CD4-positive, alpha-beta T cell treated with Interleukin-4 for 4 hours (primary cell): ENCODE measurements at regions not wholly inside any gene's neighbourhood (a gene's known extent, or its start where the extent isn't known, plus 50 kb on each side); places are given as distances from the start of the nearest gene placed in this dataset.

Experiments
- DNase-seq: peaks from one replicate; pipeline ENCODE4 v3.0.0-alpha.2; 2020

- no peak for DNase-seq
These were observed 260.4 kb upstream of the TAC1 start for GRCh38 chr7:97471491-97471890.

DNA sequence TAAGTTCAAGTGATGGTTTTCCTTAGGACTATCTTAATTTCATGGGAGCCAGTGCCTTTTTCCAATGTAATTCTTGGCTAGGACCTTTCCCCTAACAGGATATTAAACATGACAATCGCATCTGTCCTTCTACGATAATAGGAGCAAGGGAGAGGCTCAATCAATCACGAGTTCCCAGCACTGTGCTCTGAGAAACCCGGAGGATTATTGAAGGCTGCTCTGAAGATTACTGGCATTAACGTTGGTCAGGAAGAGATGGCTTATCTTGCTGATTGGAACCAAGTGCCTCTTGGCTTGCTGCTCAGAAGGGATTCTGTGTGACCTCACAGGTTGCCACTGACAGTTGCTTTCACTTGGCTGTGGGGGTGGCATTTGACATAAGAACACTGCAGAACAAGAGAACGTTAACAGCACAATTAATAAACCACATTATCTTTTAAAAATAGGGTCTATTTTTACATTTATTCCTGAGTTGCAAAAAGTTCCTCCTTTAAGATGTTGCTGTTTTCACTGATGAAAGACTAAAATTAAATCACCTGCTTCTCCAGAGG is 252.1 kb upstream of the TAC1 start:
- DNase-seq = no peak

DNA sequence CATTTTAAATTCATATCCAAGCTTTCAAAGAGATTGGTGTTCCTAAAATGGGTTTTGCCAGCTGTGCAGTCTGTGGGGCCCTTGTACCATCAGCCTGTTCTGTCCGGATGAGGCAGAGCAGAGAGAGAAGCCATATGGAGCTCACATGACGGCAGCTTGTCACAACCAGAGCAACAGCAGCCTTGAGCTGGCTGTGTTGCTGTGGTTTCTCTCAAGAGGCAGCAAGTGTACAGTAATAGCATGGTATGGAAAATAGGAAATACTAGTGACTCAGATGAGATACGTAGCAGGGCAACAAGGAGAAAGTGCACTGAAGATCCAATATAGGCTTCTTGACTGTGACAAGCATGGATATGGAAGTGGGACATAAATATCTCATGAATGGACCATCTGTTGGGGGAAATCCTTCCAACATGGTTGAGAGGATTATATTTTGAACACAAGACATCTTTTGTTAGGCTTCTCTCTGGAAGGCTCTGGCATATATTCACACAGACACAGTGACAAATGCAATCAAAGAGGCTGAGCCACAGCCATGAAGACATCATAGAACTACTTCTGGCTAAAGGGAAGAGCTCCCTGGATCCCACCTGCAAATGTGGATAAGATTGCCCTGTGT is 251.0 kb upstream of the TAC1 start:
- no peak for DNase-seq

- no peak for DNase-seq
These were observed 236.4 kb upstream of the TAC1 start for GRCh38 chr7:97495487-97495886.

GRCh38 chr7:97499204-97499603 is 232.7 kb upstream of the TAC1 start:
- no peak for DNase-seq

- no peak for DNase-seq
These were observed 228.4 kb upstream of the TAC1 start for GRCh38 chr7:97503367-97504094.

DNA sequence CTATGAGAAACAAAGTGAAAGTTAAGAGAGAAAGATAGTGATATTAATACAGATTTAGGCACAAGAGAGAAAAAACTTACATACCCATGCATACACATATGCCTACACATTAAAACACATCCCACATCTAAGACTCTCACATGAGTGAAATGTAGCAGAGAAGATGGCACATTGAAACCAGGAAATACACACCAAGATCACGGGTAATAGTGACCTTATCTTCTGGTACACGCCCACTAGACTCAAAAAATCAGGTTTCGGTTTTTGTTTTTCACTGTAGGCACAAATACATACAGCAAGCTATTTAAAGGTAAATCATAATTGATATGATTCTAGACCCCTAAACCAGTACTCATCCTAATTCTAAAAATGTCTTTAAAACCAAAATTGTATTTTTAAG is 225.2 kb upstream of the TAC1 start:
- peak; percentile 18 for DNase-seq

- no peak for DNase-seq
These were observed 219.3 kb upstream of the TAC1 start for GRCh38 chr7:97512441-97513207.

- no peak for DNase-seq
These were observed 218.6 kb upstream of the TAC1 start for GRCh38 chr7:97513326-97513725.

- no peak for DNase-seq
These were observed 190.7 kb upstream of the TAC1 start for GRCh38 chr7:97541188-97541587.

DNA sequence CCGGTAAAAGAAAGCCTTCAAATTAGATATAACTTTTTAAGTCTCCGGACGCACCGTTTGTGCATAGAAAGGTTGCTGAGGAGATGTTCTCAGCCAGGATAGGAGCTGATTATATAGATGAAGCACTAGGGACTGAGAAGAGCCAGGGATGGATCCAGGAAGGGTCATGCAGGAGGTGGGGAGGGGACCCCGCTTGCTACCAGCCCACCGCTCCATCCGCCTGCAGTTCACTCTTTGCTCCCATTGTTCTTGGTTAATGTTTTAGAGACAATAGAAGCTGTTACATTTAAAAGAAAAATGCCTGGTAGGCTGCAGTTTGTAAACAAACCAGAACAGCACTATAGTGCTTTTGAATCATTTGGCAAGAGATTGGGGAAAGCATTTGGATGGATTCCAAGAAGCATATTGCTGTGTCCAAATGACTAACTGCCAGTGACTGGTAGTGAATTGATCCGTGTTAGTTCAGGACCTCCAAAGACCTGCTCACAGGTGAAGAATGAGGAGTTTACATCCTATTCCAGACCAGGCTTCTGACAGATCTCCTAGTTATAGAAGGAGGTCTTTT is 175.9 kb upstream of the TAC1 start:
- no peak for DNase-seq

DNA sequence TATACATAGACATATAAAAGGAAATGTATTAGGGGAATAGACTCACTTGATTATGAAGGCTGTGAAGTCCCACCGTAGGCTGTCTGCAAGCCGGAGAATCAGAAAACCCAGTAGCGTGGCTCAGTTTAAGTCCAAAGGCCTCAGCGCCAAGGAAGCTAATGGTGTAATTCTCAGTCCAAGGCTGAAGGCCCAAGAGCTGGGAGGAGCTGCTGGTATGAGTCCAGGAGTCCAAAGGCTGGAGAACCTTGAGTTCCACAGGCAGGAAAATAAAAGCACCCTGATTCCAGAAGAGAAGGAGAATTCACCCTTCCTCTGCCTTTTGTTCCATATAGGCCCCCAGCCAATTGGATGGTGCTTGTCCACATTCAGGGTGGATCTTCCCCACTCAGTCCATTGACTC is 166.2 kb upstream of the TAC1 start:
- no peak for DNase-seq

DNA sequence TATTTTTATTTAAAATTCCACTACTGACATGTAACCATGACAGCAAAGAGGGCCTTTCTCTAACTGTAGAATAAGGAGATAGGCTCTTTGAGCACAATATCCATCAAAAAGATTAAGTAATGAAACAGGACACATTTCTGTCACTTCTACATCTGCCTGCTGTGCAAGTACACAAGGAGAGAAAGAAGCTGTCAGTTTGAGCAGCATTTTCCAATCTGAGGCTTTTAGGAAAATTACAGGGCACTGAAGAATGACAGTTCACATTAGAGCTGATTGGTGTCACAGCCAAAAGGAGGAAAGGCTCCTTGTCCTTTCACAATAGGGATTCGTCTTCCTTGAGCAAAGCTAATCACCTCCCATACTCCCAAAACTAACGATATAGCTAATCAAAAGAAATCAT is 158.8 kb upstream of the TAC1 start:
- DNase-seq = no peak

DNA sequence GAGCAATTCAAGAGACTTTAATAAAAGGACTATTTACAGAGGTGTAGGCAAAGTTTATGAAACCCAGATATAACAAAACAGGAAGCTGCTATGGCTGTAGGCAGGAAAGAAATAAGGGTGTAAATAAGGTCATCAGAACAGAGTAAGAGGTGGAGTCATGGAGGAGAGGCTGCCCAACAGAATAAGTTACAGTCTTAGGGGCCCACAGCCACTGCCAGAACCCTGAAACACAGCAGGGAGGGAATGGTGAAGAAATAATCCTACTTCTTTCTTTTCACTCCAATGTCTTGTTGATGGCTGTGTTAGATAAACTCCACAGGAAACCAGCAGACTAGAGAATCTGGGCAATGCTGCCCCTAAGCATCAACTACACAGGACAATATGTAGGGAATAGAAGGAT is 155.8 kb upstream of the TAC1 start:
- no peak for DNase-seq

GRCh38 chr7:97578225-97578624 is 153.7 kb upstream of the TAC1 start:
- DNase-seq = no peak

DNA sequence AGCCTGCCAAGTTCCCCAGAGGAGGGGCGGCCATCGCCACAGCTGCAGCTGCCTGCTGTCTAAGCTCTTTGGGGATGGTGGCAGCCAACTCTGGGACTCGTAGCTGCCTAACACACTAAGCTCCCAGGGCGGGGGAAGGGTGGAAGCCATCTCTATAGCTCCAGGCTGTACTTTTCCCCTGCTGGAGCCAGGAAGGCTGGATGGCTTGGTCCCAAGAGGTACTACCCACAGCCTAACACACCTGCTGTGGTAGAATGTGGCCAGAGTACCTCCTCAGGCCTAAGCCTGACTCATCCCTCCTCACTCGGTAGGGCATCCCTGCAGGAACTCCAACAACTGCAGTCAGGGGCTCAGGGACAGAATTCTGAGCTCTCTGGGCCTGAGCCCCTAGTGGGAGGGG is 151.7 kb upstream of the TAC1 start:
- DNase-seq = no peak

DNA sequence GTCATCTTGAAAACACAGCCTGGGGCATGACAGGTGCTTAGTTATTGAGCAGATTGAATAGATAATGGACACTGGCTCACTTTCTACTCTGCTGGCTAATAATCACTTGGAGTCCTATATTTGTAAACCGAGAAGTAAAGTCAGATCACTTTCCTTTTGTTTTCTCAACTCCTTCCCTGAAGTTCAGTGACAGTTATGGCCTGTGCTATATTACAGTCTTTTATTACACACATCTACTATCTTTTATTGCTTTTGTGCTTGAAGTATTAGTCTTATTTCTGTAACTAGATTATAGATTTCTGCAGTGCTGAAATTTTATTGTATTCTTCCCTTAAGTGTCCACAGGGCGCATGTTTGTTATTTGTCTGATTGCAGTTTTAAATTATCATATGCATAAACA is 136.4 kb upstream of the TAC1 start:
- no peak for DNase-seq

GRCh38 chr7:97601931-97602457 is 129.9 kb upstream of the TAC1 start:
- DNase-seq = no peak

- DNase-seq = no peak
These were observed 111.4 kb upstream of the TAC1 start for GRCh38 chr7:97620495-97620894.

GRCh38 chr7:97623333-97623732 is 108.6 kb upstream of the TAC1 start:
- DNase-seq = no peak

DNA sequence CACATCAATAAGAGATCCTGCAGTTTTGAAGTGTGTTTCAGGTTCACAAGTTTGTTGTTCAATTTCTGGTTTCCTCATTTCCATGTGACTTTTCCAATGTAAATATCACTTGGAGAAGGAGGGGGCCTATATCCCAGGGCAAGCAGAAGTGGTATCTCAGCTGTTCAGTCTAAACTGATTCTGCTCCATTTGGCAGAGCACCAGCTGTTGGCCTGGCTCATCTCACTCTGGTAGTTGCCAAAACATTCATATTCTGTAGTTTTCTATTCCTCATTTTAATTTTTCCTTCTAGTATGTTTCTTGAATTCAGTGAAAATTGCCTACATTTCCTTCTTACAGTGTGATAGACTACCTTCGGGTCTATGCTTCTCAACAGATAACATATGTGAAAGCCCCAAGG is 101.8 kb upstream of the TAC1 start:
- no peak for DNase-seq

- no peak for DNase-seq
These were observed 96.3 kb upstream of the TAC1 start for GRCh38 chr7:97635622-97636021.

DNA sequence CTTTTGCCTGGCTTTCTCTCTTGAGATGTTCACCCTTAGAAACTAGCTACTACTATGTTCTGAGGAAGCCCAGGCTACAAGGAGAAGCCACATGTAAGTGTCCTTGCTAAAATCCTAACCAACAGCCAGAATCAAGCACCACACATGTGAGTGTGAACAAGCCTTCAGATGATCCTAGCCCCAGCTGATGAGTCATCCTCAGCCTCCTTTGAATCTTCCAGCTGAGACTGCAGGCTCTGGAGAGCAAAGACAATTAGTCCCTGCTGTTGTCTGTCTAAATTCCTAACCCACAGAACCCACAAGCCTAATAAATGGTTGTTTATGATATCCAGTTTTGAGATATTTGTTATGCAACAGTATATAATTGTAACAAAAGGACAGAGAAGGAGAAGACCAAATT is 92.8 kb upstream of the TAC1 start:
- no peak for DNase-seq
